IPS-18c (cell line): ENCODE measurements at regions not wholly inside any gene's neighbourhood (a gene's known extent, or its start where the extent isn't known, plus 50 kb on each side); places are given as distances from the start of the nearest gene placed in this dataset.
"Not testable (repeated sequence)": the region's sequence is repeated elsewhere in the genome, so short reads cannot be mapped to it uniquely, and the experiment has no call there.

ENCODE experiments used
- H3K4me3 ChIP-seq: 2 replicates; pipeline ENCODE4 v1.7.0; 2013; ENCODE audit warnings: low read depth, mild to moderate bottlenecking, low read length, moderate library complexity; ENCODE audit not compliant: insufficient read depth
- H3K9me3 ChIP-seq: one replicate; pipeline ENCODE4 v1.6.1; 2013; ENCODE audit warnings: mild to moderate bottlenecking, low read length, moderate library complexity; ENCODE audit not compliant: control insufficient read depth, insufficient read depth

- no peak overlapping the region for H3K4me3 ChIP-seq
- H3K9me3 ChIP-seq, result no peaks in the 10 kb centered on the region
These were observed 79.0 kb upstream of the CDH7 start for GRCh38 chr18:65671621-65672415.

GRCh38 chr18:65670145-65670544 lies 80.7 kb upstream of the CDH7 start:
- not testable (repeated sequence) for H3K4me3 ChIP-seq, H3K9me3 ChIP-seq

- Histone ChIP-seq H3K9me3 (no peaks in the 10 kb centered on the region), H3K4me3 (no peak overlapping the region)
These were observed 89.4 kb upstream of the CDH7 start for GRCh38 chr18:65661391-65661790.

GRCh38 chr18:65659912-65660311 lies 90.9 kb upstream of the CDH7 start:
- no peaks in the 10 kb centered on the region for H3K9me3 ChIP-seq
- no peak overlapping the region for H3K4me3 ChIP-seq

- no peak overlapping the region for H3K4me3 ChIP-seq
- no peaks in the 10 kb centered on the region for H3K9me3 ChIP-seq
These were observed 91.5 kb upstream of the CDH7 start for GRCh38 chr18:65659312-65659711.

- H3K4me3 ChIP-seq, result no peak overlapping the region
- no peaks in the 10 kb centered on the region for H3K9me3 ChIP-seq
These were observed 99.6 kb upstream of the CDH7 start for GRCh38 chr18:65651192-65651591.

GRCh38 chr18:65632236-65632635 lies 118.6 kb upstream of the CDH7 start:
- Histone ChIP-seq H3K9me3 (peaks cover 2% of the 10 kb centered on the region), H3K4me3 (no peak overlapping the region)

- Histone ChIP-seq H3K4me3 (no peak overlapping the region), H3K9me3 (peaks cover 2% of the 10 kb centered on the region)
These were observed 119.0 kb upstream of the CDH7 start for GRCh38 chr18:65631766-65632165.

GRCh38 chr18:65628390-65628789 lies 122.4 kb upstream of the CDH7 start:
- Histone ChIP-seq H3K9me3 (no peaks in the 10 kb centered on the region), H3K4me3 (no peak overlapping the region)

- no peaks in the 10 kb centered on the region for H3K9me3 ChIP-seq
- no peak overlapping the region for H3K4me3 ChIP-seq
These were observed 127.1 kb upstream of the CDH7 start for GRCh38 chr18:65623676-65624075.

- Histone ChIP-seq H3K9me3 (no peaks in the 10 kb centered on the region), H3K4me3 (no peak overlapping the region)
These were observed 128.4 kb upstream of the CDH7 start for GRCh38 chr18:65622436-65622835.

- Histone ChIP-seq H3K4me3 (no peak overlapping the region), H3K9me3 (no peaks in the 10 kb centered on the region)
These were observed 130.6 kb upstream of the CDH7 start for GRCh38 chr18:65620076-65620696.

GRCh38 chr18:65610939-65611338 lies 139.9 kb upstream of the CDH7 start:
- Histone ChIP-seq H3K9me3 (no peaks in the 10 kb centered on the region), H3K4me3 (no peak overlapping the region)

GRCh38 chr18:65608471-65608870 lies 142.3 kb upstream of the CDH7 start:
- no peak overlapping the region for H3K4me3 ChIP-seq
- no peaks in the 10 kb centered on the region for H3K9me3 ChIP-seq

GRCh38 chr18:65607161-65607560 lies 143.7 kb upstream of the CDH7 start:
- H3K4me3 ChIP-seq, result no peak overlapping the region
- no peaks in the 10 kb centered on the region for H3K9me3 ChIP-seq

- Histone ChIP-seq H3K9me3 (no peaks in the 10 kb centered on the region), H3K4me3 (no peak overlapping the region)
These were observed 144.2 kb upstream of the CDH7 start for GRCh38 chr18:65606551-65607130.

GRCh38 chr18:65605352-65605751 lies 145.5 kb upstream of the CDH7 start:
- not testable (repeated sequence) for H3K4me3 ChIP-seq, H3K9me3 ChIP-seq

GRCh38 chr18:65601775-65602174 lies 149.0 kb upstream of the CDH7 start:
- no peaks in the 10 kb centered on the region for H3K9me3 ChIP-seq

More at GRCh38 chr18:65601775-65602174, 149.0 kb upstream of the CDH7 start:
- H3K4me3 ChIP-seq, result no peak overlapping the region
